ENCODE measurements at regions not wholly inside any gene's neighbourhood (a gene's known extent, or its start where the extent isn't known, plus 50 kb on each side); places are given as distances from the start of the nearest gene placed in this dataset.

DNA sequence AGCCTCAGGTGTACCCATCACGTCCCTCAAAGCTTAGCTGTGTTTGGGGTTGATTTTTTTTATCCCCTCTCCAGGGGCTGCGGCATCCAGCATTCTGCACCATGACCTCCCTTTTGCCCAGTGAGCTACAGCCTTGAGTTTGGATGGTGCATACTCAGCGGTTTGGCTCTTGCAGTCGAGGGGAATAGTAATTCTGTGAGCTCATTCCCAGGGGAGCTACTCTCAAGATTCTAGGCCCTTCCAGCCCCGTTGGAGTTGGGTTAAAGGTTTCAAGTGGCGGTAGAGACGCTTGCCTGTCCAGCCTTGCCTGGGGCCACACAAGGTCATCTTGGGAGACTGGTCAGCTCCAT lies 102.2 kb upstream of the SPRY4 start:
- Histone ChIP-seq H3K9me3 (peaks cover 0 to 4% (median 0%) of the 10 kb centered on the region in 8 donors), H3K27me3 (replicated peaks in 1 of 7) (no peaks in the 10 kb centered on the region), H3K27ac (no peak overlapping the region), H3K4me3 (no peak overlapping the region), H3K4me1 (peaks cover 3 to 29% (median 16%) of the 10 kb centered on the region in 6 donors), H3K36me3 (no peaks in the 10 kb centered on the region)
- intact Hi-C loops (cut with DNase I; ENCODE audit: low total_unique reads), result no loop called here
- 62 to 75% (median 70%) methylated on average over 7 of the region's 7 CpGs for WGBS, 5 donors
- no peak for DNase-seq
- TF ChIP-seq POLR2A (IDR thresholded peaks at IDR 0.05) (no peak), POLR2AphosphoS5 (IDR thresholded peaks at IDR 0.05) (no peak)
- TF ChIP-seq, protein P1, sequence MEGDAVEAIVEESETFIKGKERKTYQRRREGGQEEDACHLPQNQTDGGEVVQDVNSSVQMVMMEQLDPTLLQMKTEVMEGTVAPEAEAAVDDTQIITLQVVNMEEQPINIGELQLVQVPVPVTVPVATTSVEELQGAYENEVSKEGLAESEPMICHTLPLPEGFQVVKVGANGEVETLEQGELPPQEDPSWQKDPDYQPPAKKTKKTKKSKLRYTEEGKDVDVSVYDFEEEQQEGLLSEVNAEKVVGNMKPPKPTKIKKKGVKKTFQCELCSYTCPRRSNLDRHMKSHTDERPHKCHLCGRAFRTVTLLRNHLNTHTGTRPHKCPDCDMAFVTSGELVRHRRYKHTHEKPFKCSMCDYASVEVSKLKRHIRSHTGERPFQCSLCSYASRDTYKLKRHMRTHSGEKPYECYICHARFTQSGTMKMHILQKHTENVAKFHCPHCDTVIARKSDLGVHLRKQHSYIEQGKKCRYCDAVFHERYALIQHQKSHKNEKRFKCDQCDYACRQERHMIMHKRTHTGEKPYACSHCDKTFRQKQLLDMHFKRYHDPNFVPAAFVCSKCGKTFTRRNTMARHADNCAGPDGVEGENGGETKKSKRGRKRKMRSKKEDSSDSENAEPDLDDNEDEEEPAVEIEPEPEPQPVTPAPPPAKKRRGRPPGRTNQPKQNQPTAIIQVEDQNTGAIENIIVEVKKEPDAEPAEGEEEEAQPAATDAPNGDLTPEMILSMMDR (IDR thresholded peaks at IDR 0.05 in 8 of 11, conservative IDR thresholded peaks at IDR 0.05 in 3 of 11), result no peak

DNA sequence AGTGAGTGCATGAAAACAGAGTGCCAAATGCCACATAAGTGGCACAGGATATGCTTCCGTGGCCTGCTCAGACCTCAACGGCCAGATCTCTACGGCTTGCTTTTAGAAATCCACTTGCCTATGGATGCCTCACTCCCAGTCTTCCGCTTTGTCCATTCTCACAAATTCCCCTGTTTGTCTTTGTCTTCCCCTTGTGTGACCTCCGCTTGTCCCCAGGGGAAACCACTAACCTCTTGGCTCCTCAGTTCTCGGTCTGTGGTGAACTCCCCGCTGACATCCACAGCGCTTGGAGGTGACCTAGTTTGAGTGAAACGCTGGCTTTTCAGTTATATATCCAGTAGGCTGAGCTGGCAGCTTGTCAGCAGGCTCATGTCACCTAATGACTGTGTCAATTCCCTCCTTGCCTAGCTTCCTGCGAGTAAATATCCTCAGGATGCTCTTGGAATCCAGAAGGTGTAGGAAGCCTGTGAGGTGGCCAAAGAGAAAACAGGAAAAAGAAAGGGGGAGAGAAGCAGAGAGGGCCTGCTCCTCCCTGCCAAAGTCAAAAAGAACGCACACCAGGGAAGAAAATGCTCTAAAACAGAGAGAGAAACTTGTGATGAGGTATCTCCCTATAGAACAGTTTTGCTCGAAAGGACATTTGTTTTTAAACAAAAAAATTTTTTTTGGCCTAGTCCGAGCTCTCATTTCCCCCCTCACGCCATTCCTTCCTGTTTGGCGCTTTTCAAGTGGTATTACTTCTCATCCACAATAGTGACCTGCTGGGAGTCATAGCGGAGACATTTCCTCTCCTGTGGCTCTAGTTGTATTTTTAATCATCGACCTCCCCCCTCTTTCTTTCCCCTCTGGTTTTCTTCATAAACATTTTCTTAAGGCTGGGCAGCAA lies 101.6 kb upstream of the SPRY4 start:
- Histone ChIP-seq H3K4me3 (no peak overlapping the region), H3K4me1 (peaks cover 7 to 29% (median 17%) of the 10 kb centered on the region in 6 donors), H3K27ac (peak overlapping the region in 2 of 8 donors; percentile 23 to 35), H3K9me3 (peaks cover 0 to 4% (median 0%) of the 10 kb centered on the region in 8 donors), H3K36me3 (no peaks in the 10 kb centered on the region), H3K27me3 (replicated peaks in 1 of 7) (no peaks in the 10 kb centered on the region)
- no peak for TF ChIP-seq POLR2A (IDR thresholded peaks at IDR 0.05)
- TF ChIP-seq, protein P1 (IDR thresholded peaks at IDR 0.05 in 8 of 11, conservative IDR thresholded peaks at IDR 0.05 in 3 of 11), result no peak
- no peak for TF ChIP-seq POLR2AphosphoS5 (IDR thresholded peaks at IDR 0.05)
- intact Hi-C loops (cut with DNase I; ENCODE audit: low total_unique reads), result no loop called here
- no peak for DNase-seq
- 30 to 44% (median 38%) methylated on average over 17 of the region's 17 CpGs for WGBS, 5 donors

DNA sequence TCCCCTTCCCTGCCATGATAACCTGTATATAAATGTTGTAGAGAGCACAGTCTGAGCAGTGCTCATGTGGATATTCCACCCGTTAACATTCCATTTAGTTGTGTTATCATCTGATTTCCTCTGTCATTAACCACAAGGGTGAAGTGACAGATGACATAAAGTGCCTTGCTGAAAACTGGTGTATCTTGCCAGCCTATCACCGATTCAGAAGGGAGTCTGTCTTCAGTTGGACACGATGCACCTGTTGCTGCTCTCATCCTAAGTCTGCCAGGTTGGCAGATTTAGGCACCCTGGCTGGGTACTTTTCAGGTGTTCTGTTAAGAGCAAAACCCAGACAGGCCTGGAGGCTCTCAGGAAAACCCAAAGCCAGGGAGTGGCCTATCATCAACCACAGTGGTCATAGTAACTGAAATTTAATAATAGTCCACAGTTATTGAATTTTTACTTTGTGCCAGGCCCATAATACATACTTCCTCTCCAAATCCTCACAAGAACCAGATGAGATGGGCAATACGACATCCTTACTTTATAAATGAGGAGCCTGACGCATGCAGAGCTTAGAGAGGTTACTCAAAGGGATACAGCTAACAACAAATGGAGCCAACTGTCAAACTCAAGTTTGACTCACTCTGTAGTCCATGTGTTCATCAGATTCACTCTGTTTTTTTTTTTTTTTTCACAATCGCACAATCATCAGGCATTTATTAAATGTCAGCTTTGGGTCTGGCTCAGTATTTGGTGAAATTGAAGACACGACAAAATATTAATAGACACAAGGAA lies 100.7 kb upstream of the SPRY4 start:
- no peak for TF ChIP-seq POLR2AphosphoS5 (IDR thresholded peaks at IDR 0.05)
- TF ChIP-seq, protein P1 (IDR thresholded peaks at IDR 0.05 in 8 of 11, conservative IDR thresholded peaks at IDR 0.05 in 3 of 11), result no peak
- no peak for TF ChIP-seq POLR2A (IDR thresholded peaks at IDR 0.05)

DNA sequence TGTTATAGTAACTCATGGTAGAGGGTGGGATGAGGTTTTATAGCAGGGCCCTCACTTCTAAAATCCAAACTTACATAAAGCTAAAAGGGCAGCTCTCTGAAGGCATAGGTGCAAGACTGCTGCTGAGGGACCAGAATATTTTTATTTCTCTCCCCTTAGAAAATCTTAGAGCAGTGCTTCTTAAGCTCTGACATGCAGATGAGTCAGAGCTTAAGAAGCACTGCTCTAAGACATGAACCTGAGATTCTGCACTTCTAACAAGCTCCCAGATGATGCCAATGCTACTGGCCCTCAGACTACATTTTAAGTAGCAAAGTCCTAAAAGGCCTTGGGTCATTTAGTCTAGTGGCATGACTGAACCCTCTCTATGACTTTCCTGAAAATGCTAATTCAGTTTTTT lies 97.6 kb upstream of the SPRY4 start:
- Histone ChIP-seq H3K9me3 (peaks cover 0 to 4% (median 0%) of the 10 kb centered on the region in 8 donors), H3K36me3 (no peaks in the 10 kb centered on the region), H3K4me1 (peaks cover 11 to 66% (median 38%) of the 10 kb centered on the region in 6 donors), H3K27ac (no peak overlapping the region), H3K4me3 (no peak overlapping the region), H3K27me3 (replicated peaks in 1 of 7) (no peaks in the 10 kb centered on the region)
- intact Hi-C loops (cut with DNase I; ENCODE audit: low total_unique reads), result no loop called here
- no peak for DNase-seq
- no peak for TF ChIP-seq POLR2A (IDR thresholded peaks at IDR 0.05)
- TF ChIP-seq, protein P1 (IDR thresholded peaks at IDR 0.05 in 8 of 11, conservative IDR thresholded peaks at IDR 0.05 in 3 of 11), result no peak
- TF ChIP-seq POLR2AphosphoS5 (IDR thresholded peaks at IDR 0.05), result no peak

More for the DNA sequence above, 100.7 kb upstream of the SPRY4 start:
- Histone ChIP-seq H3K27me3 (replicated peaks in 1 of 7) (no peaks in the 10 kb centered on the region), H3K27ac (no peak overlapping the region), H3K4me3 (no peak overlapping the region), H3K4me1 (peaks cover 11 to 38% (median 25%) of the 10 kb centered on the region in 6 donors), H3K9me3 (peaks cover 0 to 4% (median 0%) of the 10 kb centered on the region in 8 donors), H3K36me3 (no peaks in the 10 kb centered on the region)
- DNase-seq, result no peak
- intact Hi-C loops (cut with DNase I; ENCODE audit: low total_unique reads), result no loop called here
- 85 to 93% (median 89%) methylated on average over 7 of the region's 7 CpGs for WGBS, 5 donors
